Progenitor cell of endocrine pancreas (in vitro differentiated cells): ENCODE measurements at regions not wholly inside any gene's neighbourhood (a gene's known extent, or its start where the extent isn't known, plus 50 kb on each side); places are given as distances from the start of the nearest gene placed in this dataset.

Source experiments
- DNase-seq: peaks from one replicate; pipeline ENCODE4 v3.0.0; 2021; ENCODE audit warnings: low spot score; ENCODE audit not compliant: unreplicated experiment
- H3K27ac Mint-ChIP-seq: 2 replicates; pipeline ENCODE4 v1.8.0; 2021; ENCODE audit warnings: mild to moderate bottlenecking, moderate library complexity, mixed read lengths
- H3K27me3 Mint-ChIP-seq: 2 replicates; pipeline ENCODE4 v1.8.0; 2021; ENCODE audit warnings: mixed read lengths
- H3K36me3 Mint-ChIP-seq: 2 replicates; pipeline ENCODE4 v1.8.0; 2022; ENCODE audit warnings: mixed read lengths; ENCODE audit not compliant: insufficient read depth
- H3K4me1 Mint-ChIP-seq: 2 replicates; pipeline ENCODE4 v1.8.0; 2021; ENCODE audit warnings: low read depth, mixed read lengths
- H3K4me3 Mint-ChIP-seq: 2 replicates; pipeline ENCODE4 v1.8.0; 2021; ENCODE audit warnings: low read depth, mild to moderate bottlenecking, moderate library complexity, mixed read lengths
- H3K9me3 Mint-ChIP-seq: 2 replicates; pipeline ENCODE4 v1.8.0; 2021; ENCODE audit warnings: low read depth, mixed read lengths
- CTCF ChIP-seq: fragments of 200-600 bp; sonication (generic); IDR thresholded peaks from one replicate; pipeline ENCODE4 v1.5.0; 2021; ENCODE audit warnings: antibody characterized with exemption, mild to moderate bottlenecking; ENCODE audit not compliant: unreplicated experiment

DNA sequence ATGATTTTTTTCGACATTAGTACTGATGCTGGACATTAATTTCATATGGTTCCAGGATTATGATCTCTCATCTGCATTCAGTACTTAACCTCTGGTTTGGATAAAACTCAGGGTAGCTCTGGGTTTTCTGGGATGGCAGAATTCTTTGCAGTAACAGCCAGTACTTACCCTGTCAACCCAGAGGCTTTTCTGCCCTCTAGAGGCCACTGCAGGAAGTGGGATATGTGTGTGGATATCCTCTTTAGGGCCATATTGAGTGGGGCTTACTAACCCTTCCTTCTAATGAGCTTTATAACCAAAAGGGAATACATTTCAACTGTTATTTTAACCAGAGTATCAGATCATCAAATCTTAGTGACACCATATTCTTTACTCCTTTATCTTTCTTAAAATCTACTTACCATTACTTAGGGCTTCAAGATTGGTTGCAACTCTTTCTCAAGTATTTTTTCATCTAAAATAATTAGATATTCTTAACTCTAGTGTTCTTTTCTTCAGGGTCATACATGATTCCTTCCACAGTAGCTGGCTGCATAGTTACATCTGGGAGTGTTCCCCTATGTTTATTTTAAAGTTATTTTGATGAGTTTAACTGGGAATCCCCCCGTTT lies 488.0 kb upstream of the STXBP6 start:
- no peaks in the 10 kb centered on the region for H3K27me3 Mint-ChIP-seq
- H3K4me3 Mint-ChIP-seq: no peak overlapping the region
- DNase-seq: peak; percentile 27
- TF ChIP-seq CTCF: peak; percentile 84
- H3K27ac Mint-ChIP-seq: no peak overlapping the region
- H3K4me1 Mint-ChIP-seq: no peaks in the 10 kb centered on the region
- no peaks in the 10 kb centered on the region for H3K36me3 Mint-ChIP-seq
- H3K9me3 Mint-ChIP-seq: no peaks in the 10 kb centered on the region

DNA sequence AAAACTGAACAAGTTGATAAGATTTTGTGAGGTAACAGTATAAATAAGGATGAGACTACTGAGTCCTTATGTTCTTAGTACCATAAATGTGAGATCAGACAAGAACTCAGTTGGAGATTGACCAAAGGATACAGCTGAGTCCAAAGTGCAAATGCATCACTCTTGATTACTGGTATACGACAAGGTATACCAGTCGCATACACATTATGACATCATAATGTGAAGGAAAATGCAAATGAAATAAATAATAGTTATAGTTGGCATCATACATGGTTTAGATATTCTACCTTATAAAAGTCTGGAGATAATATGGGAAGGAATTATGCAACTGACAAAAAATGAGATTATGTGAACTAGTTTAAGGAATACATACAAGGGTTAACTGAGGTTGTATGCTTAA lies 476.3 kb upstream of the STXBP6 start:
- Mint-ChIP-seq H3K4me3 (no peak overlapping the region), H3K4me1 (peaks cover 4% of the 10 kb centered on the region), H3K9me3 (no peaks in the 10 kb centered on the region), H3K27me3 (no peaks in the 10 kb centered on the region), H3K27ac (no peak overlapping the region), H3K36me3 (no peaks in the 10 kb centered on the region)
- DNase-seq: no peak
- TF ChIP-seq CTCF: no peak

GRCh38 chr14:25522926-25523325 lies 473.0 kb upstream of the STXBP6 start:
- TF ChIP-seq CTCF: no peak
- Mint-ChIP-seq H3K36me3 (no peaks in the 10 kb centered on the region), H3K4me1 (peaks cover 4% of the 10 kb centered on the region), H3K4me3 (no peak overlapping the region), H3K9me3 (no peaks in the 10 kb centered on the region), H3K27me3 (no peaks in the 10 kb centered on the region), H3K27ac (no peak overlapping the region)
- no peak for DNase-seq

DNA sequence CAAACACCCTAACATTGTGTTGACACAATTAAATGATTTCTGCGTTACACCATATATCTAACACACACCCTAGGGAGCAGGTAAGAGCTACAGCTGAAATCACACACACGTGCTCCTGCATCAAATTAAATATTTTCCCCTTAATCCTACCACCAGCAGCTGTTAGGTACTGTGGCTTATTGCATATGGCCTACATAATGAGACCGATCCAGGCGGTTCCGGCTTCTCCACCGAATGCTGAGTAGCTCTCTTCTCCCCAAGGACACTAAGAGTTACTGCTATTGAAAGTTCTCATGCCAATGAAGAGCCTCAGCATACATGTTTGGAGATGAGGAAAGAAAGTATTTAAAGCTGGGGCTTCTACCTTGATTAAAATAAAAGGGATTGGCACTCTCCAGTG lies 472.2 kb upstream of the STXBP6 start:
- Mint-ChIP-seq H3K4me3 (no peak overlapping the region), H3K36me3 (no peaks in the 10 kb centered on the region), H3K27ac (no peak overlapping the region), H3K4me1 (peaks cover 4% of the 10 kb centered on the region), H3K9me3 (no peaks in the 10 kb centered on the region), H3K27me3 (no peaks in the 10 kb centered on the region)
- DNase-seq: no peak
- no peak for TF ChIP-seq CTCF

DNA sequence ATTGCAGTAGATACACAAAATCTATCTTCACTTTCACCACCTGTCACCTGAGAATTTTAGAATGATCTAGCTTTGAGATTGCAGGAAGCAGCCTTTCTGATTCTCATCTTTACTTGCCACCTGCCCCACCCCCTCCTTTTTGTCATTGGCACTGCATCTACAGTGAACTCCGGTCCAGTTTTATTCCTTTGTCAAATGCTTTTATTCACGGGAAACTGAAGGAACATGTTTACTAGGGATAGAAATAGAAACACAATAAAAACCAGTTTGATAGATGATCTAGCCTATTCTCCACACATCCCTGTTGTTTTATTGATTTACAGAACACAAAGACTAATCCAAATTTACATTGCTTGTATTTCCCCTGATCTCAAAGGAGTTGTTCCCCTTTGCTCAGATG lies 471.7 kb upstream of the STXBP6 start:
- DNase-seq: no peak
- Mint-ChIP-seq H3K4me3 (no peak overlapping the region), H3K27ac (no peak overlapping the region), H3K4me1 (peaks cover 4% of the 10 kb centered on the region), H3K27me3 (no peaks in the 10 kb centered on the region), H3K9me3 (no peaks in the 10 kb centered on the region), H3K36me3 (no peaks in the 10 kb centered on the region)
- TF ChIP-seq CTCF: no peak
